GM23338 (cell line): ENCODE measurements at regions not wholly inside any gene's neighbourhood (a gene's known extent, or its start where the extent isn't known, plus 50 kb on each side); places are given as distances from the start of the nearest gene placed in this dataset.

Experiments
- ATAC-seq: fragments of 200-7000 bp; cut with Tn5 transposase; 3 replicates; pipeline ENCODE4 v1.9.1; 2020
- DNase-seq: peaks from one replicate; pipeline ENCODE4 v3.0.0-alpha.2; 2015; ENCODE audit warnings: low spot score
- H2AFZ ChIP-seq: fragments of 200-600 bp; sonication (generic); 2 replicates; pipeline ENCODE4 v1.8.0; 2016; ENCODE audit warnings: antibody characterized with exemption, mild to moderate bottlenecking, moderate library complexity
- H3F3A ChIP-seq: fragments of 200-600 bp; sonication (generic); replicated peaks from 2 replicates; pipeline ENCODE4 v1.8.0; 2017; ENCODE audit warnings: antibody characterized with exemption, mixed run types, low read depth
- H3K27ac ChIP-seq: fragments of 200-600 bp; sonication (generic); 2 replicates; pipeline ENCODE4 v1.6.1; 2016; ENCODE audit warnings: low read depth
- H3K27me3 ChIP-seq: fragments of 200-600 bp; sonication (generic); 2 replicates; pipeline ENCODE4 v1.8.0; 2016; ENCODE audit warnings: mild to moderate bottlenecking, mixed run types, moderate library complexity; ENCODE audit not compliant: insufficient read depth
- H3K36me3 ChIP-seq: fragments of 200-600 bp; sonication (generic); 2 replicates; pipeline ENCODE4 v1.8.0; 2016; ENCODE audit warnings: mild to moderate bottlenecking; ENCODE audit not compliant: insufficient read depth
- H3K4me1 ChIP-seq: fragments of 200-600 bp; sonication (generic); 2 replicates; pipeline ENCODE4 v1.8.0; 2016; ENCODE audit warnings: mild to moderate bottlenecking, moderate library complexity; ENCODE audit not compliant: insufficient read depth
- H3K4me2 ChIP-seq: fragments of 200-600 bp; sonication (generic); 2 replicates; pipeline ENCODE4 v1.7.1; 2017; ENCODE audit warnings: mixed run types
- H3K4me3 ChIP-seq: fragments of 200-600 bp; sonication (generic); 2 replicates; pipeline ENCODE4 v1.6.1; 2016; ENCODE audit warnings: mixed run types
- H3K79me2 ChIP-seq: fragments of 200-600 bp; sonication (generic); replicated peaks from 2 replicates; pipeline ENCODE4 v1.8.0; 2017; ENCODE audit warnings: mild to moderate bottlenecking; ENCODE audit not compliant: insufficient read depth
- H3K9me2 ChIP-seq: fragments of 200-600 bp; sonication (generic); 2 replicates; pipeline ENCODE4 v1.8.0; 2017; ENCODE audit not compliant: insufficient read depth
- H4K20me1 ChIP-seq: fragments of 200-600 bp; sonication (generic); replicated peaks from 2 replicates; pipeline ENCODE4 v1.8.0; 2017; ENCODE audit warnings: mild to moderate bottlenecking; ENCODE audit not compliant: insufficient read depth
- H3K27ac Mint-ChIP-seq: 2 replicates; pipeline ENCODE4 v1.8.0; 2020; ENCODE audit warnings: inconsistent platforms, mild to moderate bottlenecking, moderate library complexity, mixed read lengths
- H3K27me3 Mint-ChIP-seq: 3 replicates; pipeline ENCODE4 v1.8.0; 2022; ENCODE audit warnings: low read depth, mild to moderate bottlenecking, moderate library complexity, mixed read lengths, inconsistent platforms; ENCODE audit not compliant: insufficient read depth, poor library complexity
- H3K36me3 Mint-ChIP-seq: 3 replicates; pipeline ENCODE4 v1.8.0; 2021; ENCODE audit warnings: low read depth, mild to moderate bottlenecking, inconsistent platforms, moderate library complexity, mixed read lengths
- H3K4me1 Mint-ChIP-seq: 3 replicates; pipeline ENCODE4 v1.8.0; 2020; ENCODE audit warnings: mild to moderate bottlenecking, inconsistent platforms, mixed read lengths
- H3K4me3 Mint-ChIP-seq: 3 replicates; pipeline ENCODE4 v1.8.0; 2021; ENCODE audit warnings: moderate library complexity, mild to moderate bottlenecking, inconsistent platforms, mixed read lengths
- H3K9me3 Mint-ChIP-seq: 3 replicates; pipeline ENCODE4 v1.8.0; 2020; ENCODE audit warnings: moderate library complexity, mild to moderate bottlenecking, inconsistent platforms, mixed read lengths
- CREB1 ChIP-seq: fragments of 250-450 bp; sonication (Bioruptor Pico); IDR thresholded peaks from 2 replicates; pipeline ENCODE4 v1.5.0; 2020; ENCODE audit warnings: low read depth, mild to moderate bottlenecking, moderate library complexity
- EZH2 ChIP-seq: fragments of 200-600 bp; sonication (generic); IDR thresholded peaks from one replicate; pipeline ENCODE4 v1.8.0; 2017; ENCODE audit warnings: antibody characterized with exemption, mild to moderate bottlenecking, low read depth; ENCODE audit not compliant: unreplicated experiment
- EZH2phosphoT487 ChIP-seq: fragments of 200-600 bp; sonication (generic); IDR thresholded peaks from one replicate; pipeline ENCODE4 v1.8.1; 2018; ENCODE audit warnings: antibody characterized with exemption; ENCODE audit not compliant: unreplicated experiment
- JUNB ChIP-seq: IDR thresholded peaks from one replicate; pipeline ENCODE4 v1.6.1; 2016; ENCODE audit warnings: antibody characterized with exemption; ENCODE audit not compliant: unreplicated experiment
- NANOG ChIP-seq: IDR thresholded peaks from 2 replicates; pipeline ENCODE4 v1.6.1; 2016; ENCODE audit warnings: antibody characterized with exemption, borderline replicate concordance
- ZNF114 ChIP-seq: fragments of 250-450 bp; sonication (Bioruptor Pico); IDR thresholded peaks from 2 replicates; pipeline ENCODE4 v1.5.0; 2020; ENCODE audit warnings: mild to moderate bottlenecking, moderate library complexity
- ZNF331 ChIP-seq: fragments of 250-450 bp; sonication (Bioruptor Pico); IDR thresholded peaks from 2 replicates; pipeline ENCODE4 v1.5.0; 2020; ENCODE audit warnings: low read depth, mild to moderate bottlenecking, moderate library complexity
- ZNF462 ChIP-seq: fragments of 250-450 bp; sonication (Bioruptor Pico); IDR thresholded peaks from 2 replicates; pipeline ENCODE4 v1.5.0; 2020; ENCODE audit warnings: mild to moderate bottlenecking, moderate library complexity
- TF ChIP-seq, protein P1 (sequence below): IDR thresholded peaks from 2 replicates; pipeline ENCODE4 v1.6.1; 2016; ENCODE audit warnings: antibody characterized with exemption

GRCh38 chr10:8454357-8454756 is 399.9 kb downstream of the GATA3 start (continued):
- TF ChIP-seq, protein P1, sequence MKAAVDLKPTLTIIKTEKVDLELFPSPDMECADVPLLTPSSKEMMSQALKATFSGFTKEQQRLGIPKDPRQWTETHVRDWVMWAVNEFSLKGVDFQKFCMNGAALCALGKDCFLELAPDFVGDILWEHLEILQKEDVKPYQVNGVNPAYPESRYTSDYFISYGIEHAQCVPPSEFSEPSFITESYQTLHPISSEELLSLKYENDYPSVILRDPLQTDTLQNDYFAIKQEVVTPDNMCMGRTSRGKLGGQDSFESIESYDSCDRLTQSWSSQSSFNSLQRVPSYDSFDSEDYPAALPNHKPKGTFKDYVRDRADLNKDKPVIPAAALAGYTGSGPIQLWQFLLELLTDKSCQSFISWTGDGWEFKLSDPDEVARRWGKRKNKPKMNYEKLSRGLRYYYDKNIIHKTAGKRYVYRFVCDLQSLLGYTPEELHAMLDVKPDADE, result no peak
- no peak for TF ChIP-seq EZH2phosphoT487

GRCh38 chr10:8455181-8455580 is 400.7 kb downstream of the GATA3 start:
- H3K27me3 Mint-ChIP-seq, result peaks cover 2% of the 10 kb centered on the region
- no peak overlapping the region for H3K4me3 Mint-ChIP-seq
- H3K36me3 ChIP-seq, result no peaks in the 10 kb centered on the region
- H3K27me3 ChIP-seq, result no peaks in the 10 kb centered on the region
- H3K27ac Mint-ChIP-seq, result no peak overlapping the region
- peaks cover 12% of the 10 kb centered on the region for H3K9me3 Mint-ChIP-seq
- no peak overlapping the region for H3K4me2 ChIP-seq
- no peak for DNase-seq
- no peaks in the 10 kb centered on the region for H3K9me2 ChIP-seq
- no peak overlapping the region for H2AFZ ChIP-seq
- no peak overlapping the region for H3K27ac ChIP-seq
- no peaks in the 10 kb centered on the region for H3K4me1 ChIP-seq
- no peak for ATAC-seq
- H3K36me3 Mint-ChIP-seq, result no peaks in the 10 kb centered on the region; the same call in 1 of the 3 replicates
- H3F3A ChIP-seq, result no peaks in the 10 kb centered on the region
- TF ChIP-seq EZH2 (no peak), ZNF331 (CRISPR knock-in tag) (no peak)
- no peak overlapping the region for H3K4me3 ChIP-seq
- H3K4me1 Mint-ChIP-seq, result peaks cover 3% of the 10 kb centered on the region; the same call in 1 of the 3 replicates
- no peaks in the 10 kb centered on the region for H4K20me1 ChIP-seq
- H3K79me2 ChIP-seq, result no peaks in the 10 kb centered on the region

GRCh38 chr10:8456386-8456785 is 401.9 kb downstream of the GATA3 start:
- TF ChIP-seq ZNF331 (CRISPR knock-in tag) (no peak), CREB1 (CRISPR knock-in tag) (no peak), JUNB (no peak), EZH2phosphoT487 (no peak), ZNF462 (CRISPR knock-in tag) (no peak), NANOG (no peak), ZNF114 (no peak)
- TF ChIP-seq, protein P1, result no peak
- no peak overlapping the region for H3K27ac ChIP-seq
- no peaks in the 10 kb centered on the region for H3K36me3 ChIP-seq
- H3K4me1 ChIP-seq, result no peaks in the 10 kb centered on the region
- no peaks in the 10 kb centered on the region for H3K27me3 ChIP-seq
- Mint-ChIP-seq H3K4me1 (peaks cover 3% of the 10 kb centered on the region; the same call in 1 of the 3 replicates), H3K27me3 (peaks cover 3% of the 10 kb centered on the region), H3K27ac (no peak overlapping the region), H3K36me3 (no peaks in the 10 kb centered on the region; the same call in 1 of the 3 replicates), H3K4me3 (no peak overlapping the region), H3K9me3 (peaks cover 12% of the 10 kb centered on the region)
- no peak for ATAC-seq
- H3K9me2 ChIP-seq, result no peaks in the 10 kb centered on the region
- H3F3A ChIP-seq, result no peaks in the 10 kb centered on the region
- H3K79me2 ChIP-seq, result no peaks in the 10 kb centered on the region
- no peak overlapping the region for H2AFZ ChIP-seq
- H3K4me2 ChIP-seq, result no peak overlapping the region
- H3K4me3 ChIP-seq, result no peak overlapping the region
- no peak for DNase-seq
- no peaks in the 10 kb centered on the region for H4K20me1 ChIP-seq
